ENCODE measurements at regions not wholly inside any gene's neighbourhood (a gene's known extent, or its start where the extent isn't known, plus 50 kb on each side); places are given as distances from the start of the nearest gene placed in this dataset.
"Not testable (repeated sequence)": the region's sequence is repeated elsewhere in the genome, so short reads cannot be mapped to it uniquely, and the experiment has no call there.

DNA sequence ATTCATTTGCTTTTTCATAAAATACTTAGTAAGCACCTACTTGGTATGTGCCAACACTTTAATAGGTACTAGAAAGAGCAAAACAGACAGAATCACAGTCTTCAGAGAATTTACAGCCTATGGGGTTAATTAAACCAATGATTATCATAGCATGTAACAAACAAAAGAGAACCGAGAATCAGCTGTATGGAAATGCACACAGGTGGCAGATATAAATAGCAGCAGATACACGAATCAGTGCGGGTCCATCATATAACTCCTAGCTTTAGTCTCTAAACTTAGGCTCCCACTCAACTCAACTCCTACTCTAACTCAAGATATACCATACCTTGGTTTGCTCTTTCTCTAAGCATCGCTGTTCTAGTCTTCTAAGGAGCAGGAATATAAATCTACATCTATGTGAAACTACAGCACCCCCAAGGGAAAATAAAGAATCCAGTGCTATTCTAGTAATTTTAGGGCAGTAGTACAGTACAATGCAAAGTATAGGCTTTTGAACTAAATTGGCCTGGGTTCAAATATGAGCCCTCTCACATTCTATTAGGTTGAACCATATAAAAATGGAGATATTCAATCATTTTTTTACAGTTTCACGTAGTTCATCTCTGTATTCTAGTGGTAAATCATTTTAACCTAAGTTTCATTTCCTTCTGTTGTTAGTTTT is 108.5 kb upstream of the NBPF9 start:
- H3K9me3 ChIP-seq; H3K27me3 ChIP-seq; H3K27ac ChIP-seq; DNase-seq; H3K4me1 ChIP-seq; intact Hi-C loops (cut with DNase I; ENCODE audit: low total_unique reads); H3K4me3 ChIP-seq; H3K36me3 ChIP-seq (ENCODE audit: low read depth, missing control alignments): not testable (repeated sequence)
- WGBS, 2 donors, result 89 to 100% methylated on average over 1 of the region's 5 CpGs

DNA sequence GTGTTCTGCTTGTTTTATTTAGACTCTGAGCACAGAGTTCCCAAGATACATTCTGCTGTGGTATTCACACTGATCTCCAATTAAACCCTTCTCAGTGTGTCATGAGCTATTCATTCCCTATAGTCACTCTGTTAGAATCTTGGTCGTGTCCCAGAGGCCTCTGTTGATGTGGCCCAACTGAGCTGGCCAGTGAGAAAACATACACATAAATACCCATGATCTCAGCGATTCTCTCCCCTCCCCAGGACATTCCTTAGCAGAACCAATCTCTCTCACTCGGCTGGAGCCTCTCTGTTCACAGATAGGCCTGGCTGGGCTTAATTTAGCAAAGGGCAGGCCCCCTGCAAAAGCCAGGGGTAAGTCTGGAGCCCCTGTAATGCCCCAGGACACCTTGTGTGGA is 109.6 kb upstream of the NBPF9 start:
- H3K27ac ChIP-seq; H3K4me3 ChIP-seq; H3K4me1 ChIP-seq; H3K27me3 ChIP-seq; H3K36me3 ChIP-seq (ENCODE audit: low read depth, missing control alignments); H3K9me3 ChIP-seq; DNase-seq; intact Hi-C loops (cut with DNase I; ENCODE audit: low total_unique reads): not testable (repeated sequence)
- no CpG with 5 or more reads among the region's 3 CpGs for WGBS, 2 donors

DNA sequence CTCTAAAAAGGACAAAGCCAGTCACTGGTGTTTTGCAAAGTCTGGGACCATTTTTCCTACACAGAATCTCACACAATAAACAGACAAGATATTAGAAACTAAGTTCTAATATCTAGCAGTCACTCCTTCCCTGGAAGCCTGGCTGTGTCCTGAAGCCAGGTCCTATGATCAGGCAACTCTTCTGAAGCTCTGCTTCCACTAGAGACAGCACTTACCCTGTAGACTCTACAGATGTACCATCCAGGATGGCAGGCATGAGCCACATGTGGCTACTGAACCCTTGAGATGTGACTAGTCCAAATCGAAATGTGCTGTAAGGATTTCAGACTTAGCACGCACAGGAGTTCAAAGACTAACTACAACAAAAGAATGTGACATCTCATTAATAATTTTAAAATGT is 110.3 kb upstream of the NBPF9 start:
- DNase-seq; intact Hi-C loops (cut with DNase I; ENCODE audit: low total_unique reads); H3K9me3 ChIP-seq; H3K4me3 ChIP-seq; H3K4me1 ChIP-seq; H3K27ac ChIP-seq; H3K27me3 ChIP-seq; H3K36me3 ChIP-seq (ENCODE audit: low read depth, missing control alignments): not testable (repeated sequence)
- no CpG with 5 or more reads among the region's 2 CpGs for whole genome bisulfite sequencing, 2 donors

GRCh38 chr1:149218080-149218988 is 115.0 kb upstream of the NBPF9 start:
- DNase-seq; intact Hi-C loops (cut with DNase I; ENCODE audit: low total_unique reads): not testable (repeated sequence)

DNA sequence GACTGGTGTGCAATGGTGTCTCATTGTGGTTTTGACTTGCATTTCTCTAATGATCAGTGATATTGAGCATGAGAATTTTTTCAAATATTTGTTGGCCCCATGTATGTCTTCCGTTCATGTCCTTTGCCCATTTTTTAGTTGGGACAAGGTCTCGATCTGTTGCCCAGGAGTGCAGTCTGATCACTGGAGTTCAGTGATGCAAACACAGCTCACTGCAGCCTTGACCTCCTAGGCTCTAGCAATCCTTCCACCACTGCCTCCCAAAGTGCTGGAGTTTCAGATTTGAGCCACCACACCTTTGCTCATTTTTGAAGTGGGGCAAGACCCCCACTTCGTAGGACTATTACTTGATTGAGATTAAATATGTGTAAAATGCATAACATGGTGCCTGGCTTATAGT is 116.2 kb upstream of the NBPF9 start:
- H3K4me1 ChIP-seq; H3K4me3 ChIP-seq; DNase-seq; intact Hi-C loops (cut with DNase I; ENCODE audit: low total_unique reads); H3K9me3 ChIP-seq; H3K27me3 ChIP-seq; H3K36me3 ChIP-seq (ENCODE audit: low read depth, missing control alignments); H3K27ac ChIP-seq: not testable (repeated sequence)
- WGBS, 2 donors, result no CpG with 5 or more reads among the region's 3 CpGs

More at GRCh38 chr1:149218080-149218988, 115.0 kb upstream of the NBPF9 start:
- not testable (repeated sequence) for H3K36me3 ChIP-seq (ENCODE audit: low read depth, missing control alignments); H3K4me1 ChIP-seq; H3K9me3 ChIP-seq; H3K4me3 ChIP-seq; H3K27ac ChIP-seq; H3K27me3 ChIP-seq
- WGBS, 2 donors, result 83 to 91% methylated on average over 2 of the region's 7 CpGs

DNA sequence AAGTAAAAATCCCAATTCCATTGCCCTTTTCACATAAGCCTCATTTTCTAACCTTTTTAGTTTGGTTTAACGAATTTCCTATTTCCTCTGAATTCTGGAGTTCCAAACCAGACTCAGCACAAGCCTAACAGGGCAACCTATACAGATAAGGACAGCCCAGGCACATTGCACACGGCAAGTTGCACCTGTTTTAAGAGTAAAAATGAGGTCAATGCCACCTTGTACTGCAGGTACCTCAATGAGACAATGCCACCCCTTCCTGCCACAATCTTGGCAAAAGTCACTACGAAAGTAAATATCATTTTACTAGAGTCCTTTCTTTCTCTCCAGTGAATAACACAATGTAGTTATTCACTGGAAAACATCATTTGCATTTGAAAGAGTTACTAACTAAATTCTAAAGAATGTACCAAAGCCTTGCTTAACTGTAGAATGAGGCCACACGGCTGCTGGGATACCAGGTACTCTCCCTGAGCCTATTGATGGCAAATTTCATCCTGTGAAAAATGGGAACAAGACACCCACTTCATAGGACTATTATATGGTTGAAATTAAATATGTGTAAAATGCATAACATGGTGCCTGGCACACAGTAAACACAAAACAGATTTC is 117.2 kb upstream of the NBPF9 start:
- intact Hi-C loops (cut with DNase I; ENCODE audit: low total_unique reads); H3K4me1 ChIP-seq; H3K27me3 ChIP-seq; H3K36me3 ChIP-seq (ENCODE audit: low read depth, missing control alignments); H3K27ac ChIP-seq; H3K4me3 ChIP-seq; H3K9me3 ChIP-seq; DNase-seq: not testable (repeated sequence)
- WGBS, 2 donors, result no CpG with 5 or more reads among the region's 4 CpGs

DNA sequence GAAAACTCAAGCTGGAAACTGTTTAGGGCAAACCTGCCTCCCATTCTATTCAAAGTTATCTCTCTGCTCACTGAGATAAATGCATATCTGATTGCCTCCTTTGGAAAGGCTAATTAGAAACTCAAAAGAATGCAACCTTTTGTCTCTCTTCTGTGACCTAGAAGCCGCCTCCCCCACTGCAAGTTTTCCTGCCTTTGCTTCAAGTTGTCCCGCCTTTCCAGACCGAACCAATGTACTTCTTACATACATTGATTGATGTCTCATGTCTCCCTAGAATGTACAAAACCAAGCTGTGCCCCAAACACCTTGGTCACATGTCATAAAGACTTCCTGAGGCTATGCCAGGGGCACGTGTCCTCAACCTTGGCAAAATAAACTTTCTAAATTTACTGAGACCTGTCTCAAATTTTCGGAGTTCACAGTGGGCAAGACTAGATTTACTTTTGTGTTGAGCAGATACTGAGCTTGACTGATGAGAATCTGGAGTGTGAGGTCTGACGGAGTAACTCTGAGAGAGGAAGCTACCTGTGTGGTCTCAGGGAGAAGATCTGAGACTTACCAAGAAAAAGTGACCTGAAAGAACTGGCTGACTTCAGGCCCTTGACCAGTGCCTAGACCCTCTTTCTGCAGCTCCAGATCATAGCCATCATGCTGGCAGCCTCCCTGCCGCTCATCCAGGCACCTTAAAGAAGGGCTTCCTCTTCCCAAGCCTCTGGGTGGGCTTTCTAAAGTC is 124.7 kb upstream of the NBPF9 start:
- H3K4me3 ChIP-seq; DNase-seq; H3K4me1 ChIP-seq; H3K27me3 ChIP-seq; intact Hi-C loops (cut with DNase I; ENCODE audit: low total_unique reads); H3K9me3 ChIP-seq; H3K36me3 ChIP-seq (ENCODE audit: low read depth, missing control alignments): not testable (repeated sequence)
- H3K27ac ChIP-seq, result peak overlapping the region in 1 of 2 donors; percentile 44
- WGBS, 2 donors, result 14 to 25% methylated on average over 2 to 3 of the region's 7 CpGs

DNA sequence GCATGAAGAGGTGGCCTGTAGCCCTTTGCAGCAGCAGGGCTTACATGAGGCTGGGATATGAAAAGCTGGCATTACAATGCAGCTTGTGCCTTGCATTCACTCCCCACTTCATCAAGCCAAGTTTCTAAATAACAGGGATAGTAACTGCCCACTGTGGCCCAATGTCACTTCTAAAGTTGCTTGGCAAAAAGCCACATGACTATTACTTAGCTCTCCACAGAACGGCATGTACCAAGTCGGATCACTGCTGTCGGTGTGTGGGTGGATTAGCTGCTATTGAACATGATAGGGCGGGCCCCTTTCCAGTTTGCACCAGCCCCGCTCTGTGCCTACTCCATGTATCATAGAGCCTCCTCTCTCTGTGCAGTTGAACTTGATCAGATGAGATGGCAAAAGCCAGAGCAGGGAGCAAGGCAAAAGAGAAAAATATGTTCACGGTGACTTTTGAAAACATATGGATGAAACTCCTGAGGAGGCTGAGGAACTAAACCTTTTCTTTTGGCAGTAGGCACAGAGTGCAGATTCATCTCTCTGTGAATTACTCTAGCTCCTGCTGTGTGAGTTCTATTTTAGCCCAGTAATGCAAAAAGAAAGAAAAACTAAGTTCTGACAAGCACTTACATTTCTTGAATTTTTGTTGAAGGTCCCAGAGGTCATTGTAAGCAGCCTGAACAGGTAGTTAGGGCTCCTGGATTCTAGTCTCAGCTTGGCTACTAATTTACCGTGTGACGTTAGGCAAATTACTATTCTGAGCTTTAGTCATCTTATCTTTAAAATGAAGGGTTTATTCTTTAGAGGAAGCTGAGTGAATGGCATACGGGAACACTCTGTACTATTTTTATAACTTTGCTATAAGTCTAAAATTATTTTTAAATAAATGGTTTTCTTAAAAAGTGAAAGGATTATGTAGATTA is 125.6 kb upstream of the NBPF9 start:
- H3K9me3 ChIP-seq; H3K4me3 ChIP-seq; H3K27me3 ChIP-seq; H3K4me1 ChIP-seq; H3K27ac ChIP-seq; DNase-seq; H3K36me3 ChIP-seq (ENCODE audit: low read depth, missing control alignments); intact Hi-C loops (cut with DNase I; ENCODE audit: low total_unique reads): not testable (repeated sequence)
- WGBS, 2 donors, result 20% methylated on average over 1 of the region's 9 CpGs; no CpG with 5 or more reads in 1 of the 2 donors

- H3K27ac ChIP-seq; H3K36me3 ChIP-seq (ENCODE audit: low read depth, missing control alignments); H3K27me3 ChIP-seq; H3K4me1 ChIP-seq; intact Hi-C loops (cut with DNase I; ENCODE audit: low total_unique reads); H3K9me3 ChIP-seq; H3K4me3 ChIP-seq: not testable (repeated sequence)
- 63% methylated on average over 3 of the region's 5 CpGs; no CpG with 5 or more reads in 1 of the 2 donors for WGBS, 2 donors
- DNase-seq, result peak; percentile 31
Observed at GRCh38 chr1:149229813-149230212, 126.5 kb upstream of the NBPF9 start.

DNA sequence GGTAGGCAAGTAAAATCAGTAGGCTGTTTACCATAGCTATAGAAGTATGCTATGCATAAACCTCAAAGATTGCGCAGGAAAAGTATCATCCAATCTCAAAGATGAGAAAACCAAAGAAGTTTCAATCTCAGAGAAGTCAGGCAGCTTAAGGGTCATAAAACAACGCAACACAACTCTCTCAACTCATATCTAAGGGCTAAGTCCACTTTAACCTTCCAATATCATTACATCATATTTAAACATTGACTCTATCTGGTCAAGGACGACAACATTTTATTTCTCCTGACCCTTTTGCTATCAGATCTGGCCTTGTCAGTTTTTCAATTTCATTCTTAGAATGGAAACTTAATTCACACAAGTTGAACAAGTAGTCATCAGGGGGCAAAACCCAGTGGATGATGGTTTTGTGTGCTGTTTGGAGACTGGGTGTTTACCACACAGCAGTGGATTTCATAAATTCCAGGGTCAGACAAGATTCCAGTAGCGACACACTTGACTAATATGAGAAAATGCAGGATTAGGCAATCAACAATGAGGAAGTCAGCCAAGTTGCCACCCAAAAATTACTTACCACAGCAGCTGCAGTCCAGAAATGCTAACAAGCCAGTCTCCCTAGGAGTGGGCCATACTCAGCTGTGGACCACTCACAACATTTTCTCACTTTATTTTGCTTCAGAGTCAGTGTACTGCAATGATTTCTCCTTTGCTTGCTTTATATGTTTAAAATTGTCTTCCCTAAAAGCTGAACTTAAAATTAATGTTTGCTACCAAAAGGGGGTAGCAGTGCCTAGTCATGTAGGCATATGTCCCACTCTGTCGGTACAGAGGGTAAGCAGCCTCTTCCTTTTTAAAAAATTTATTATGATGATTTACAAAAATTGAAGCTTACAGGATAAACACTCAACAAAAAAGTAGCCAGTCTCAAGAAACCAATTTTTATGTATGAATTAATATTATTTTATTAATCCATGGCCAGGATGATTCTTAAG is 131.9 kb upstream of the NBPF9 start:
- no CpG with 5 or more reads among the region's 5 CpGs for WGBS, 2 donors

More for the DNA sequence above, 131.9 kb upstream of the NBPF9 start:
- H3K4me3 ChIP-seq; H3K4me1 ChIP-seq; H3K36me3 ChIP-seq (ENCODE audit: low read depth, missing control alignments); H3K9me3 ChIP-seq; H3K27me3 ChIP-seq; H3K27ac ChIP-seq; intact Hi-C loops (cut with DNase I; ENCODE audit: low total_unique reads); DNase-seq: not testable (repeated sequence)
